HEK293T (cell line): ENCODE measurements at regions not wholly inside any gene's neighbourhood (a gene's known extent, or its start where the extent isn't known, plus 50 kb on each side); places are given as distances from the start of the nearest gene placed in this dataset.

Experiments used
- ARNT ChIP-seq: fragments of 450-650 bp; IDR thresholded peaks from 2 replicates; pipeline ENCODE4 v1.6.1; 2017; ENCODE audit warnings: mild to moderate bottlenecking
- BHLHE40 ChIP-seq: fragments of 450-650 bp; IDR thresholded peaks from 2 replicates; pipeline ENCODE4 v1.6.1; 2016; ENCODE audit warnings: mild to moderate bottlenecking, moderate library complexity, borderline replicate concordance
- FOXM1 ChIP-seq: fragments of 450-650 bp; IDR thresholded peaks from 2 replicates; pipeline ENCODE4 v1.6.1; 2017; ENCODE audit warnings: mild to moderate bottlenecking, borderline replicate concordance
- SP1 ChIP-seq: fragments of 450-650 bp; IDR thresholded peaks from 2 replicates; pipeline ENCODE4 v1.6.1; 2017

- TF ChIP-seq ARNT, result no peak
- TF ChIP-seq FOXM1, result no peak
- no peak for TF ChIP-seq SP1
- TF ChIP-seq BHLHE40, result no peak
Measured at GRCh38 chr13:73479351-73479750, 420.5 kb downstream of the KLF5 start.
